GM19452 (cell line): ENCODE measurements at regions not wholly inside any gene's neighbourhood (a gene's known extent, or its start where the extent isn't known, plus 50 kb on each side); places are given as distances from the start of the nearest gene placed in this dataset.
"Not testable (repeated sequence)": the region's sequence is repeated elsewhere in the genome, so short reads cannot be mapped to it uniquely, and the experiment has no call there.

Experiments
- ATAC-seq: cut with Tn5 transposase; IDR thresholded peaks from one replicate; pipeline ENCODE4 v1.9.1; 2021; ENCODE audit not compliant: unreplicated experiment

DNA sequence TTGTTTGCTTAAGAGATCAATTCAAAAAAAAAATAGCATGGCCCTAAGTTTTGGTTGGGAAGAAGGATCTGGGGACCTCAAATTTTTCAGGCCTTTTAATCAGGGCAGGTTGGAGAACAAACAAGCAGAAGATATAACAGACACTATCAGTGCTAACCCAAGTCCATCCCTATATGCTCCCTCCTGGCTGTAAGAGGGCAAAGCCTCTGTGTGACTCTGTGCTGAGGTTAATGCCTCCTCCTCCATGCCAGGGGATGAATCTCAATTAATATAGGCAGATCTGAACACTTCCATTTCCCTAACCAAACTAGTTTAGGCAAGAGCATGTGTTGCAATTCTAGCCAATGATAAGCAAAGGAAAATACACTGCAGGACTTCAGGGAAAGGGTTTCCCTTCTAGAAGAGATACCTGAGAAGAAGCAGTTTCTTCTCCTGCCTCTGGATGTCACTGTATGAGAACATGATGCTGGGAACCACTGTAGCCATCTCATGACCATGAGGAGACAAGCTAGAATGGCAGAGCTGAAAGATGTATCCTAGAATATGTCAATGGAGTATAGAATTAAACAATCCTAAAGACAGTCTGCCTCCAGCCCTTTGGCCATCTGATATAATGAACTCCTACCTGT, 76.0 kb downstream of the CHD9NB start:
- peak; percentile 78 for ATAC-seq

DNA sequence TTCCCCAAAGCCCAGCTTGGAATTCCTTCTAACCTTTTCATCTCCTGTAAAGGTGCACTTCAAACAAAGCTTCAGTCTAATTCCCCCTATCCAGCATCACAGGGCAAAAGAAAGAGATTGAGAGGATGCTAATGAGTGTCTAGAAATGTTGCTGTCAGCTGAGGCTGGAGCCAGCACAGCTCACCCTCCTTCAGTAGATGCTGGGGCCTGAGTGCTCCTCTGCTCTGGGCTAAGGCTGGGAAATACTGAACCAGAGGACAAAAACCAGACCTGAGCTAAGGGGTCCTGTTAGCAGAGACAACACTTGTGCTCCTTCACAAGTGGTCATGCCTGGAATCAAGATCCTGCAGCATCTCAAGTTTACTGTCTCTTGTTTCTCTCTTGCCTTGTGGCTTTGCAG, 85.0 kb downstream of the CHD9NB start:
- no peak for ATAC-seq

DNA sequence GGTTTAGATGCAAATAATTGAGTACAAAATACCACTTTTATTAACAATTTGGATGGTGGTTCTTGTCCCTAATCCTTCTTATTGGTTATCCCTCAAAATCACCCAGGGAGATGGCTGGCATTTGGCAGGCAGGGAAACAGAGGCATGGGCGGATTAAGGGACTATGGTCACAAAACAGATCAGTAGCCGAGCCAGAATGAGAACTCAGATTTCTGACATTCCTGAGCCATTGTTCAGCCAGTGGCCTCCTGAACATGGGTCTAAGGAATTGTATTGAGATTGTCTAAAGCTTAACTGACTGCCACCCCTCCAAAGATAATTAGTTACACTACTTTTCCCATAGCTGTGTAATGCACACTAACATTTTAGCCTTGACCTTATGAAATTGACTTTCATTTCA, 88.4 kb downstream of the CHD9NB start:
- ATAC-seq: no peak

DNA sequence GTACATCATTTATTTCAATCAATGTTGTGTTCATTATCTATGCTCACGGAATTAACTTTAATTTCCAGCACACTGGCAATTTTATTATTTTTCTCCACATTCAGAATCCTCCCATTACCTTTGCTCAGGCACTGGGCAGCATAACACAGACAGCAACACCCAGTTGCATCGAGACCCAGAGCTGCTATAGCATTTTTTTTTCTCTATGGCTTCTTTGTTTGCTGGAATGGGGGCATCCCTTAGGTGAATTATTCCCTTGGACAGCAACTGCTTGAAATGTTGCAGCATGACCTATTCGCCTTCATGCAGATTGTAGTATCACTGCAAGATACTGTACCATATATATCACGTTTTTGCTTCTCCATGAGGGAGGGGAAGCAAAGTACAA, 88.8 kb downstream of the CHD9NB start:
- no peak for ATAC-seq

DNA sequence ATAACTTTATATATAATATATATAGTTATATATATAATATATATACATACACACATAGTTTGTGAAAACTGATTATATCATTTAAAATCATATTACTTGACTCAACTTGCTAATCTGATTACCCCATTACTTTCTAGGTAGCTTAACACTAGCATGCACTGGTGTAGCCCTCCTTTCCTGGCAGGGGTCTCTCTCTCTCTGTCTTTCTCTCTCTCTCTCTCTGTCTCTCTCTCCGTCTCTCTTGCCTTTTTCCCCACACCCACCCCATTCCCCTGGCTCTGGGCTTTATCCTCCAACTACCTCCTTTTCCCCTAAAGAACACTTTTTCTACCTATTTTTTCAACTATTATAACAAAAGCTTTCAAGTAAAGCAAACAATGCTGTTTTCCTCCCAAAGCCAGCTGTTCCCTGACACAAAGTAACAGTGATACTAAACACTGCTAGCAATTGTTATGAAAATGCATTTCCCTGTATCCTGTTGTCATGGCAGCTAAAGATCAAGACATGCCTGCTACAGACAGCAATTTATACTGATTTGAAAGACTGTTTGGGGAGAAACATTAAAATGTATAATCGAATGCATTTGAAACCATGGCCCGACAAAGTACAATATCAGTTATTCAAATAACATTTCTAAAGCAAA, 89.4 kb downstream of the CHD9NB start:
- no peak for ATAC-seq

DNA sequence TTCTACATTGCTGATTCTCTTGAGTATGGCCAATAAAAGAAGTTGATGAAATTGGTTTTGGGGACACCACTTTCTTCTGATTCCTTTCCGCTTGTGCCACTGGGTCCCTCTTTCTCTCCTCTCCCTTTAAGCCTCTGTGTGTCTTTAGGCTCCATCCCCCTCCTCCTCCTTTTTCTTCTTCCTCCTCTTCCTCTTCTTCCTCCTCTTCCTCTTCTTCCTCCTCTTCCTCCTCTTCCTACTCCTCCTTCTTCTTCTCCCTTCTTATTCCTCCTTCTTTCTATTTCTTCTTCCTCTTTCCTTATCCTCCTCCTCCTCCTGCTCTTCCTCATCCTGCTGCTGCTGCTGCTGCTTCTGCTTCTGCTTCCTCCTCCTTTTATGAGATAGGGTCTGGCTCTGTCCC, 93.7 kb downstream of the CHD9NB start:
- ATAC-seq: no peak

DNA sequence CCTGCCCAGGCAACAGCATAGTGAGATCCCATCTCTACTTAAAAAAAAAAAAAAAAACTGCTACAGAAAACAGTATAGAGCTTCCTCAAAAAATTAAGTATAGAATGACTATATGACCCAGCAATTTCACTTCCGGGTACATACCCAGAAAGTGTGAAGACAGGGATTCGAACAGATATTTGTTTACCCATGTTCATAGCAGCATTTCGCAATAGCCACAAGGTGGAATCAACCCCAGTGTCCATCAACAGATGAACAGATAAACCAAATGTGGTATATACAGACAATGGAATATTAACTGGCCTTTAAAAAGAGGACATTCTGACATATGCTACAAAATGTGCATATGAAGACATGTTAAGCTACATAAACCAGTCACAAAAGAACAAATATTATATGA, 95.5 kb downstream of the CHD9NB start:
- no peak for ATAC-seq

DNA sequence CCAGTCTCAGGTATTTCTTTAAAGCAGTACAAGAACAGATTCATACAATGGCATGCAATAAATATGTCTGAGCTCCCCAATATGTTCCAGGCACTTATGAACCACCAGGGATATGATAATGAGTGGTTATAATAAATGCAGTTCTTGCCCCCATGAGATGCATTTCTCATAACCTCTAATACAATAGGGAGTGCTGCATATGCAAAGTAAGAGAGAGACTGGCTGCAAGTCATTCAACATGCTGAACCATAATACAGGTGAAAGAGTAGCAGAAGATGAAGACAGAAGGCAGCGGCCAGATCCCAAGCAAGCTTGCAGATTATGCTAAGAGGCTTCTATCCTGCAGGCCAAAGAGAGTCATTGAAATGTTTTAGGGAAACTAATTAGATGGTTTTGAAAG, 96.7 kb downstream of the CHD9NB start:
- ATAC-seq: no peak

DNA sequence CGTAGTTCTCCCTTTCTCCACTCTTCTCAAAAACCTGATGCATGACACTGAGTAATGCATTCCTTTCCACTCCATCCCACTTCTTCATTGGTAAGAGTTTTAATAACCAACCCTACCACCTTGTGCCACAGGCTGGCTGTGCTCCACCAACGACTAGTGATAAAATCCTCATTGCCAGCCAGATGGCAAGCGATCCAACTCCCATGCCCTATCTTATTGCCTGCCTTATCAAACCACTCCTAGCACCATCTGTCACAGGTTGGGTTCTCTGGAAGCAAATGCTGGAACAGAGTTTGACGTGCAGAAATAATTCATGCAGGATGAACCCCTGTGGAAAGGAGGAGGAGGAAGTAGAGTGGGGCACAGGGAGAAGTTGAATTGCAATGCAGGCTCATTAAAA, 99.5 kb downstream of the CHD9NB start:
- no peak for ATAC-seq

DNA sequence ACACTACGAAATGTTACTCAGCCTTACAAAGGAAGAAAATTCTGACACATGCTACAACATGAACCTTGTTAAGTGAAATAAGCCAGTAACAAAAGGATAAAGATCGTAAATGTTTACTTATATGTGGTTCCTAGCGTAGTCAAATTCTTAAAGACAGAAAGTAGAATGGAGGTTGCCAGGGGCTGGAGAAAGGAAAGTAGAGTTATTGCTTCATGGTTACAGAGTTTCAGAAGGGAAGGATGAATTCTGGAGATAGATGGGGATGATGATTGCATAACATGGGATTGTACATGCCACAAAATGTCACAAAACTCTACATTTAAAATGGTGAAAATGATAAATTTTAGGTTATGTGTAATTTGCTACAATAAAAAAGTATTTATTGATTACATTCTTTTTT, 103.8 kb downstream of the CHD9NB start:
- no peak for ATAC-seq

DNA sequence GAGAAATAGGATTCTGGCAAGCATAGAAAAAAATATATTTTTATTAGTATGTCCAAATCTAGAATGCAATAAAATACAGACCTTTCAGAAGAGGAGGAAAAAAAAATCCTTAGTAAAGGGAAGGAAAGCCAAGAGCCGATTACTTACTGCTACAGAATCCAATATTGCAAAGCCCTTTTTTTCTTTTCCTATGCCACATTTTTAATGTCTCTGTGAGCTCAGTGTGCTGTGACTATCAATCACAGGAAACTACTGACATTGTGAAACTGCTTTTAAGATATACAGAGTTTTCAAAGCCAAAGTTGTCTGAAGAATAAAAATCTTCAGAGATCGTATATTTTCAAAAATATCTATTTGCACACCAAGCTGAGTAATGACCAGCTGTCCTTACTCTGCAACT, 120.4 kb downstream of the CHD9NB start:
- ATAC-seq: no peak

DNA sequence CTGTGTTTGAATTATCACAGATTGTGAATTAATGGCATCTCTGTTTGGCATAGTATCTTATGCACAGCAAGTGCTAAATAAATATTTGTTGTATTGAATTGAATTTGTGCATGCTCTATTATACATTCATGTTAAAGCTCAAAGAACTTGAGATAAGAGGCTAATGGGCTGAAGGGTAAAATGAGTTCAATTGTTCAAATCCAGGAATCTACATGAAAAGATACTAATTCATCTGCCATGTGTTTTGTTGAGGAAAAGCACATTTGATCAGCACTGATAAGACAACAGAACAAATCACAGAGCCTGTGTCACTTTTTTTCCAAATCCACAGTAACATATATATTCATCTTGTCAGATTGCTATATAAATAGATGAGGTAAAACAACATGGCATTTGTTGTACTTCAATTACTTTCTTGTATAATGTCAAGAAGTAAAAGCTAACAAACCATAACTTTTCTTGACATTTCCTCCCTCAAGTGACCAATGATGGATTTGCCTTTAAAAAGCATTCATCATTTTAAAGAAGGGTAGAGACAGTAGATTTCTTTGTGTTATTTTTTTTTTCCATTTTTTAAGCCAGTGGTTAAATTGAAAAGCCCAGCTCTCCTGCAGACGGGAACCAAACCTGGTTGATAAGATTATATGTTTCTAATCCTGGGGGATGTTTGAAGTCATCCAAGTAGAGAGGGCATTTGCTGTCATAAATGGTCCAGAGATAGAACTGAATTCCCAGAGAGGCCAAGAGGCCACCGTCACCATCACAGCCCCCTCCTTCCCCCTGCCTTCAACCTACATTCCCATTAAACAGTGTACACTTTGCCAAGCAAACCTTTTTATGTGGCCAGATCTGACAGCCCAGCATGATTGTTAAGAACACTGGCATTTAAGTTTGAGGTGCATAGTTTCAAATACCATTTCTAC, 123.0 kb downstream of the CHD9NB start:
- no peak for ATAC-seq

DNA sequence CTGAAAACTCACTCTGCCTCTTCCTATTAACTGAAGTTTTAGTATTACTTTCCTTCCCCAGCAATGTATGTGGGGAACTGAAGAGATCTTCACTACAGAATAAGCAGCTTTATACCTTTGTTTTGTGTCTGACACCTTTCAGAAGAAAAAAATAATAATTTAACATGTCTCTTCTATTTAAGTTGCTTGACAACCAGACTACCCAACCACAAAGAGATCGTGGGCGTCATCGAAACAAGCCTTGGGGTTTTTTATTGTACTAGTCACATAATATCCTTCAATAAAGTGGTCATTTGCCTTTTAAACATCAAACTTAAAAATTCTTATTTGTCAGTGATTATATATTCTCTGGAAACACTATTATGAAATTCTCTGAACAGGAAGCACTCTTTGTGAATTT, 123.7 kb downstream of the CHD9NB start:
- ATAC-seq: no peak

DNA sequence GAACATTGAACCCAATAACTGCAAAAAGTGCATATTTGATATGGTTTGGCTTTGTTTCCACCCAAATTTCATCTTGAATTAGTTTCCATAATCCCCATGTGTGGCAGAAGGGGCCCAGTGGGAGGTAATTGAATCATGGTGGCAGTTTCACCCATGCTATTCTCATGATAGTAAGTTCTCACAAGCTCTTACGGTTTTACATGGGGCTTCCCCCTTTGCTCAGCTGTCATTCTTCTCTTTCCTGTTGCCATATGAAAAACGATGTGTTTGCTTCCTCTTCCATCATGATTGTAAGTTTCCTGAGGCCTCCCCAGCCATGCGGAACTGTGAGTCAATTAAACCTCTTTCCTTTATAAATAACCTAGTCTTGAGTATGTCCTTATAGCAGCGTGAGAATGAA, 127.6 kb downstream of the CHD9NB start:
- no peak for ATAC-seq

DNA sequence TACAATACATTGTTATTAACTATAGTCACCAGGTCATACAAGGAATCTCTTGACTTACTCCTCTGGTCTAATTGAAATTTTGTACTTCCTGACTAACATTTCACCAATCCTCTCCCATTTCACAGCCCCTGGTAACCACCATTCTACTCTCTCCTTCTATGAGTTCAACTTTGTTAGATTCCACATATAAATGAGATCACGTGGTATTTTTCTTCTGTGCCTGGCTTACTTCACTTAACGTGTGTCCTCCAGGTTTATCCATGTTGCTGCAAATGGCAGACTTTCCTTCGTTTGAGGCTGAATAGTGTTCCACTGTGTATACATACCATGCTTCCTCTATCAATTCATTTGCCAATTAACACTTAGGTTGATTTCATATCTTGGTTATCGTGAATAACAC, 128.5 kb downstream of the CHD9NB start:
- no peak for ATAC-seq

DNA sequence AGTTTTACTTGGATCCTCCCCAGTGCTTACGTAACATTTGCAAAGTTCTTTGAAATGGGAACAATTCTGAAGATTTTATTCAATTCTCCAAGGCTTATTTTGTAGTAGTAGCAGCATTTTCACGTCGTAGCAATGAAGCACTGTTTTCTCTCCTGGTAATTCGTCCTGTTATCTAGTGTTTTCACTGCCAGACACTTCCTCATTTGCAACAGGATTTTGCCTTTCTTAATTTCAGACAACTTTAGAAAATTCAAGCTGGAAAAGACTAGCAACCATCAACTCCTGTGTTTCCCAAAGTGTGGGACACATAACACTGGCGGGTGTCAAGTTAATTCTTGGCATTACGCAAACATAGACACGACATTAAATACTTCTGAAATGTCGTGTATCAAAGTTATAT, 131.6 kb downstream of the CHD9NB start:
- no peak for ATAC-seq

DNA sequence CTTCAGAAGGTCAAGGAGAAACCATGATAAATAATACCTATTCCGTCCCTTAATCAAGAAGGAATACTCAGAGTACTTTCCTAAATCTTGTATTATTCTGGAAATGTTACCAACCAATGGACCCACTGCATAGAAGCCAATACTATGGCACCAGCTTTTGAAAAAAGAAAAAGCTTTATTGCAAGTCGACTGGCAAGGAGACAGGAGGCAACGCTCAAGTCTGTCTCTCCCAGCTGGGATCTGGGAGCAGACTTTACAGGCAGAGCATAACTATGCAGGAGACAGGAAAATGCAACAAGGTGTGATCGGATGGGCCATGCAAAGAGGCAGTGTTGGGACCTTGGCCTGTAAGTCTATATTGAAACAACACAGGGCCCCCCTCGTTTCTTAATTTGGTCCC, 132.4 kb downstream of the CHD9NB start:
- ATAC-seq: no peak

DNA sequence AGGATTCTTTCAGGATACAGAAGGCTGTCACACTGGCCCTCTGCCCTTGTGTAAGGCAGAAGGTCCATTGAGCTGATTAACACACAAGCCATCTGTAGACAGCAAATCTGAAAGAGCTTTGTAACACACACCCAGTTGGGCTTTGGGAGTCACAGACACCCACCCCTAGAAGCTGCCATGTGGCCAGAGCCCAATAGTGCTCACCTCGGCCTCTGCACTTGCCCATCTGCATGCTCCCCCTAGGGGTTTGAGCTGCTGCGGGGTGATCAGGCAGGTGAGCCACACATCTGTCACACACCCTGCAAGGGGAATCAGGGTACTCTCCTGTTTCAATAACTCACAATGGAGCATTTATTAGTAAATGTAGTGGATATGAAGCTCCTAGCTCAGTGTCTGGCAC, 138.3 kb downstream of the CHD9NB start:
- ATAC-seq: no peak

DNA sequence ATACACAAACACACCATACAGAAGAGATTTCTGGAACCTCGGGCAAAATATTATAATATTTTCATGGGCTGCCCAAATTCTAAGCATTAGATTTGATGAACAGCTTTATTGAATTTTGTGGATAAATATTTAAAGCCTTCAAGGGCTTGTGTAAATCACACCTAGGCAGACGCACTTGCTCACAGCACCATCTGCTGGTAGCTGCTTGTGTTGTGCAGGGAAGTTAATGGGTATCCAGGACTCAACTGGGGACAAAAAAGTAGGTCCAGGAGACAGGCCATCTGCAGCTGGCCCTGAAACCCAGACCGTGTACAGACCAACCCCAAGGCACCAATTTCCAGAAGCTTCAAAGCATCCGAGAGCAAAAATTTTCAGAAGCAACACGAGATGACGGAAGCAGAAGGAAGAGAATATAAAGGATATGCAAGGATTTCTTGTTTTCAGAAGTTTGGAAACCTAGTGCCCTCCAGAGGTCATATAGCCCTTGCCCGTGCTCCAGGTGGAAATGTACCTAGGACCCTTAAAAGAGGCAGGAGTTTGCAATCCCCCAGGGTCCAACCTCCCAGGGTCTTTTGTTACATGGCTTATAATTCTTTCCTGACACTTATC, 140.0 kb downstream of the CHD9NB start:
- no peak for ATAC-seq

DNA sequence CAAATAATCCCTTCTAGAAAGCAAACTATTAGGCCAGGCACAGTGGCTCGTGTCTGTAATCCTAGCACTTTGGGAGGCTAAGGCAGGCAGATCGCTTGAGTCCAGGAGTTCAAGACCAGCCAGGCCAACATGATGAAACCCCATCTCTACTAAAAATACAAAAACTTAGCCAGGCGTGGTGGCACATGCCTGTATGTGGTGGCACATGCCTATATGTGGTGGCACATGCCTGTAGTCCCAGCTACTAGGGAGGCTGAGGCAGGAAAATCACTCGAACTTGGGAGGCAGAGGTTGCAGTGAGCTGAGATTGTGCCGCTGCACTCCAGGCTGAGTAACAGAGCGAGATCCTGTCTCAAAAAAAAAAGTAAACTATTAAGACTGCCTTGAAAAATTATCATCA, 144.6 kb downstream of the CHD9NB start:
- not testable (repeated sequence) for ATAC-seq

DNA sequence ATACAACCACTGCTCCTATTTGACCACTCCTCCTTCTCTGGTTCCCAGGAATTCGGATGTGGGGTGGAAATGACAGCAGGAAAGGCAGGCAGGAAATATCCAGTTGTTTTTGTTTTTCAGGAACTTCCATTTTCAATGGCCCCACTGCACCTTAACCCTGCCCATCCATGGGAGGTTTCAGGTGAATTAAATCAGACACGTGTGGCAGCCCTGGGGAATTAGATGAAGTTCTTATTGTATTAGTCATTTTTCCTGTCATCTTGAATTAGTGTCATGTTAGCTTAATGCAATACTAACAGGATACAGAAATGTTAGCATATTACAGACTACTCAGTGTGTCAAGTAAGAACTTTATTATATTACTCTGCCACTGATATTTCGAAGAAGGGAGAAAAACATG, 146.4 kb downstream of the CHD9NB start:
- no peak for ATAC-seq
